HepG2 (cell line): ENCODE measurements at regions not wholly inside any gene's neighbourhood (a gene's known extent, or its start where the extent isn't known, plus 50 kb on each side); places are given as distances from the start of the nearest gene placed in this dataset.

ENCODE experiments used
- ATAC-seq: fragments of 200-7000 bp; cut with Tn5 transposase; 3 replicates; pipeline ENCODE4 v1.9.1; 2020; ENCODE audit warnings: mild to moderate bottlenecking, moderate library complexity
- BruUV-seq: library from RNA; stranded (reverse); fragments of 400-500 nt; replicated peaks from 2 replicates; lab custom pipeline; 2021; lab: Mats Ljungman, UMichigan
- CTCF ChIA-PET: fragments of 300-600 bp; formaldehyde crosslinking; extraction: SDS; loops from one replicate; lab custom pipeline; 2021; ENCODE audit warnings: low total read pairs, inconsistent platforms, low intra/inter-chr PET ratio; lab: Yijun Ruan, JAX
- POLR2A ChIA-PET: fragments of 350-600 bp; sonication (Branson Sonifier 250); formaldehyde crosslinking; loops from one replicate; lab custom pipeline; 2020; ENCODE audit warnings: antibody characterized with exemption, inconsistent platforms; lab: Yijun Ruan, JAX
- DNase-seq: peaks from one replicate; pipeline ENCODE4 v3.0.0-alpha.2; 2015; ENCODE audit warnings: low spot score
- FAIRE-seq: peaks from 3 replicates; lab custom pipeline; 2011; peaks lifted over from hg19 to GRCh38; lab: Jason Lieb, UNC
- H2AFZ ChIP-seq: one replicate; pipeline ENCODE4 v1.6.1; 2011; ENCODE audit warnings: low read length, inconsistent platforms
- H3K27ac ChIP-seq: fragments of 300-600 bp; 3 replicates; pipeline ENCODE4 v1.8.0; 2011; ENCODE audit warnings: mixed run types, mild to moderate bottlenecking, mixed read lengths, low read length, inconsistent platforms; ENCODE audit not compliant: insufficient read depth; ENCODE audit errors: extremely low read length
- H3K27me3 ChIP-seq, 2 experiments: fragments of 200-600 bp in 1 of 2; 2 replicates in 1 of 2; 3 replicates in 1 of 2; pipeline versions ENCODE4 v1.6.0 to v1.8.0; 2011; ENCODE audit warnings: low read length in 2 of 2, mild to moderate bottlenecking in 2 of 2, moderate library complexity in 2 of 2, inconsistent platforms in 1 of 2; ENCODE audit not compliant: insufficient read depth in 2 of 2, control insufficient read depth in 1 of 2
- H3K36me3 ChIP-seq, 2 experiments: fragments of 200-600 bp in 1 of 2; replicated peaks in 1 of 2; 2 replicates in 1 of 2; 3 replicates in 1 of 2; pipeline versions ENCODE4 v1.5.1 to v1.8.0; 2011; ENCODE audit warnings: low read length in 2 of 2, inconsistent platforms in 1 of 2; ENCODE audit not compliant: insufficient read depth in 2 of 2, control insufficient read depth in 1 of 2
- H3K4me1 ChIP-seq: 2 replicates; pipeline ENCODE4 v1.5.1; 2012; ENCODE audit warnings: low read length, inconsistent platforms; ENCODE audit not compliant: insufficient read depth
- H3K4me2 ChIP-seq: 2 replicates; pipeline ENCODE4 v1.6.0; 2011; ENCODE audit warnings: low read depth, low read length, inconsistent platforms
- H3K4me3 ChIP-seq, 3 experiments: fragments of 200-600 bp in 1 of 3; sonication (generic), shearing (Covaris generic) in 1 of 3; replicated peaks in 1 of 3; 2 replicates each; pipeline ENCODE4 v1.5.1; 2011 to 2016; ENCODE audit warnings: low read length in 3 of 3, inconsistent platforms in 2 of 3, low read depth in 2 of 3, mild to moderate bottlenecking in 2 of 3, control low read depth in 1 of 3, mixed read lengths in 1 of 3; ENCODE audit not compliant: insufficient read depth in 1 of 3
- H3K79me2 ChIP-seq: one replicate; pipeline ENCODE4 v1.6.1; 2011; ENCODE audit warnings: low read length, inconsistent platforms; ENCODE audit not compliant: insufficient read depth
- H3K9ac ChIP-seq: 2 replicates; pipeline ENCODE4 v1.6.0; 2011; ENCODE audit warnings: mild to moderate bottlenecking, low read depth, low read length, inconsistent platforms; ENCODE audit not compliant: insufficient read depth
- H3K9me3 ChIP-seq: 2 replicates; pipeline ENCODE4 v1.5.1; 2012; ENCODE audit warnings: mild to moderate bottlenecking, low read length
- H4K20me1 ChIP-seq: 2 replicates; pipeline ENCODE4 v1.6.0; 2011; ENCODE audit warnings: inconsistent platforms, mild to moderate bottlenecking, low read length, moderate library complexity; ENCODE audit not compliant: insufficient read depth
- BRD4 ChIP-seq: sonication (generic); formaldehyde crosslinking; IDR thresholded peaks from 2 replicates; pipeline ENCODE4 v1.4.0; 2020; ENCODE audit warnings: missing genetic modification reagents
- CERS6 ChIP-seq: sonication (generic); formaldehyde crosslinking; IDR thresholded peaks from 2 replicates; pipeline ENCODE4 v1.5.0; 2020; ENCODE audit warnings: missing genetic modification reagents
- ELF1 ChIP-seq: sonication (generic); formaldehyde crosslinking; IDR thresholded peaks from 2 replicates; pipeline ENCODE4 v1.4.0; 2020; ENCODE audit warnings: missing genetic modification reagents
- GRHL1 ChIP-seq: sonication (generic); formaldehyde crosslinking; conservative IDR thresholded peaks from 2 replicates; pipeline ENCODE4 v1.8.0; 2022; ENCODE audit warnings: missing genetic modification reagents
- HBP1 ChIP-seq: IDR thresholded peaks from 2 replicates; pipeline ENCODE4 v1.6.1; 2016; ENCODE audit warnings: low read depth, control low read depth
- MAFK ChIP-seq, 2 experiments: IDR thresholded peaks in 1 of 2; conservative IDR thresholded peaks in 1 of 2; 2 replicates each; pipeline ENCODE4 v1.6.1; 2011; ENCODE audit warnings: improper control_type of control experiment in 2 of 2, low read length in 2 of 2
- PHF20 ChIP-seq: sonication (generic); formaldehyde crosslinking; IDR thresholded peaks from 2 replicates; pipeline ENCODE4 v1.5.0; 2020; ENCODE audit warnings: mild to moderate bottlenecking, missing genetic modification reagents
- RARA ChIP-seq: IDR thresholded peaks from 2 replicates; pipeline ENCODE4 v1.6.1; 2016; ENCODE audit warnings: missing genetic modification reagents, missing compliant biosample characterization
- RBM39 ChIP-seq: fragments of 200-400 bp; formaldehyde crosslinking; IDR thresholded peaks from one replicate; pipeline ENCODE4 v1.6.1; 2018; ENCODE audit warnings: antibody characterized with exemption, mild to moderate bottlenecking, low read depth, low read length; ENCODE audit not compliant: poor library complexity, severe bottlenecking
- TGIF2 ChIP-seq: IDR thresholded peaks from 2 replicates; pipeline ENCODE4 v1.6.1; 2016; ENCODE audit warnings: control low read depth, missing compliant biosample characterization
- YEATS2 ChIP-seq: sonication (generic); formaldehyde crosslinking; IDR thresholded peaks from 2 replicates; pipeline ENCODE4 v1.4.0; 2020; ENCODE audit warnings: missing genetic modification reagents, borderline replicate concordance
- ZBTB42 ChIP-seq: sonication (generic); formaldehyde crosslinking; IDR thresholded peaks from 2 replicates; pipeline ENCODE4 v1.5.0; 2020; ENCODE audit warnings: mild to moderate bottlenecking, missing genetic modification reagents
- ZBTB7B ChIP-seq: sonication (generic); formaldehyde crosslinking; IDR thresholded peaks from 2 replicates; pipeline ENCODE4 v1.4.0; 2020; ENCODE audit warnings: missing genetic modification reagents
- ZNF138 ChIP-seq: sonication (generic); formaldehyde crosslinking; IDR thresholded peaks from 2 replicates; pipeline ENCODE4 v1.5.0; 2020; ENCODE audit warnings: mild to moderate bottlenecking, low read depth, missing genetic modification reagents
- ZNF207 ChIP-seq: fragments of 450-650 bp; IDR thresholded peaks from 2 replicates; pipeline ENCODE4 v1.6.1; 2016; ENCODE audit warnings: antibody characterized with exemption, borderline replicate concordance
- ZNF619 ChIP-seq: sonication (generic); formaldehyde crosslinking; IDR thresholded peaks from 2 replicates; pipeline ENCODE4 v1.4.0; 2020; ENCODE audit warnings: mild to moderate bottlenecking, missing genetic modification reagents
- WGBS: methylation state at CpG from one replicate; pipeline ENCODE4 v1.1.6; 2017; ENCODE audit warnings: low lambda C conversion rate; 5-methylcytosine and 5-hydroxymethylcytosine counted together
- in situ Hi-C: cut with HindIII; loops from 2 replicates; pipeline ENCODE4 v1.10.0; 2017; ENCODE audit warnings: low pct_unique_long_range_greater_than_20kb; ENCODE audit not compliant: extremely low pct_ligation_motif_present
- intact Hi-C: fragments of 100-400 bp; cut with micrococcal nuclease; formaldehyde crosslinking; loops from one replicate; pipeline ENCODE4 v1.10.0; 2022; ENCODE audit not compliant: unreplicated experiment

GRCh38 chr7:114758661-114759227 lies 163.2 kb upstream of the MDFIC start:
- CTCF ChIA-PET: no interaction called here
- Histone ChIP-seq H2AFZ (no peak overlapping the region), H3K9ac (no peak overlapping the region), H3K9me3 (no peaks in the 10 kb centered on the region), H4K20me1 (no peaks in the 10 kb centered on the region), H3K27ac (no peak overlapping the region), H3K79me2 (no peaks in the 10 kb centered on the region), H3K4me2 (no peak overlapping the region), H3K4me3 (no peak overlapping the region), H3K36me3 (no peaks in the 10 kb centered on the region), H3K27me3 (no peaks in the 10 kb centered on the region), H3K4me1 (no peaks in the 10 kb centered on the region)
- POLR2A ChIA-PET: no interaction called here
- WGBS: 40% methylated on average over 4 of the region's 4 CpGs
- in situ Hi-C loops: no loop called here
- TF ChIP-seq CERS6 (CRISPR knock-in tag): no peak
- TF ChIP-seq TGIF2 (CRISPR knock-in tag): no peak
- TF ChIP-seq ZNF138 (CRISPR knock-in tag): no peak
- TF ChIP-seq MAFK (conservative IDR thresholded peaks at IDR 0.05 in 1 of 2, IDR thresholded peaks at IDR 0.05 in 1 of 2; ENCODE audit: low read length in 2 of 2): no peak
- TF ChIP-seq RBM39: no peak
- TF ChIP-seq GRHL1 (CRISPR knock-in tag): no peak
- no peak for TF ChIP-seq ZNF207
- TF ChIP-seq YEATS2 (CRISPR knock-in tag): no peak
- no peak for TF ChIP-seq RARA
- TF ChIP-seq HBP1: no peak
- TF ChIP-seq PHF20 (CRISPR knock-in tag): no peak
- TF ChIP-seq ZNF619 (CRISPR knock-in tag): no peak
- TF ChIP-seq ZBTB42 (CRISPR knock-in tag): no peak
- TF ChIP-seq BRD4 (CRISPR knock-in tag): no peak
- no peak for TF ChIP-seq ELF1
- no peak for TF ChIP-seq ZBTB7B
- FAIRE-seq (no peak), ATAC-seq (no peak), DNase-seq (no peak)
- intact Hi-C loops: no loop called here
- no TSS peak for BruUV-seq
